ENCODE measurements at regions not wholly inside any gene's neighbourhood (a gene's known extent, or its start where the extent isn't known, plus 50 kb on each side); places are given as distances from the start of the nearest gene placed in this dataset.

DNA sequence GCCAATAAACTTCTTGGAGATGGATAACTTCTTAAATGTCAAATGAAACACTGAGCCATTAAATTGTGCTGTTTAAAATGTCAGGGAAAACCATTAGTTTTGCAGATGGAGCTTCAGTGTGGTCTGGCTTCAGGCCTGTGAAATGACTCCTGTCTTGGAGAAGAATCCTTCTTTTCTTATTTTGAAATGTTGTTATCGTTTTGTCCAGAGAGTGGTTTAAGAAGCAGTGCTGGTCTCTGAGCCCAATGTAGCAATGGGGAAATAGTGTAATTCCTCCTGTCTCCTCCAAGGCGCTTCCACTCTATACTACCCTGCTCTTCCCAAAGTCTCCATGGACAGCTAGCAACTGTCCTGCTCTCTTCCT, 177.6 kb downstream of the REEP3 start:
- H3K36me3 ChIP-seq, result no peaks in the 10 kb centered on the region
- TF ChIP-seq, protein P1, sequence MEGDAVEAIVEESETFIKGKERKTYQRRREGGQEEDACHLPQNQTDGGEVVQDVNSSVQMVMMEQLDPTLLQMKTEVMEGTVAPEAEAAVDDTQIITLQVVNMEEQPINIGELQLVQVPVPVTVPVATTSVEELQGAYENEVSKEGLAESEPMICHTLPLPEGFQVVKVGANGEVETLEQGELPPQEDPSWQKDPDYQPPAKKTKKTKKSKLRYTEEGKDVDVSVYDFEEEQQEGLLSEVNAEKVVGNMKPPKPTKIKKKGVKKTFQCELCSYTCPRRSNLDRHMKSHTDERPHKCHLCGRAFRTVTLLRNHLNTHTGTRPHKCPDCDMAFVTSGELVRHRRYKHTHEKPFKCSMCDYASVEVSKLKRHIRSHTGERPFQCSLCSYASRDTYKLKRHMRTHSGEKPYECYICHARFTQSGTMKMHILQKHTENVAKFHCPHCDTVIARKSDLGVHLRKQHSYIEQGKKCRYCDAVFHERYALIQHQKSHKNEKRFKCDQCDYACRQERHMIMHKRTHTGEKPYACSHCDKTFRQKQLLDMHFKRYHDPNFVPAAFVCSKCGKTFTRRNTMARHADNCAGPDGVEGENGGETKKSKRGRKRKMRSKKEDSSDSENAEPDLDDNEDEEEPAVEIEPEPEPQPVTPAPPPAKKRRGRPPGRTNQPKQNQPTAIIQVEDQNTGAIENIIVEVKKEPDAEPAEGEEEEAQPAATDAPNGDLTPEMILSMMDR (IDR thresholded peaks at IDR 0.05; ENCODE audit: low read depth, low read length), result no peak
- DNase-seq, result no peak
- no peaks in the 10 kb centered on the region for H3K9me3 ChIP-seq (ENCODE audit: severe bottlenecking)
- H3K4me3 ChIP-seq (ENCODE audit: low read depth, low read length), result no peak overlapping the region
- no peaks in the 10 kb centered on the region for H3K27me3 ChIP-seq (ENCODE audit: insufficient read depth, low read depth, severe bottlenecking)
- H3K27ac ChIP-seq, result no peak overlapping the region

DNA sequence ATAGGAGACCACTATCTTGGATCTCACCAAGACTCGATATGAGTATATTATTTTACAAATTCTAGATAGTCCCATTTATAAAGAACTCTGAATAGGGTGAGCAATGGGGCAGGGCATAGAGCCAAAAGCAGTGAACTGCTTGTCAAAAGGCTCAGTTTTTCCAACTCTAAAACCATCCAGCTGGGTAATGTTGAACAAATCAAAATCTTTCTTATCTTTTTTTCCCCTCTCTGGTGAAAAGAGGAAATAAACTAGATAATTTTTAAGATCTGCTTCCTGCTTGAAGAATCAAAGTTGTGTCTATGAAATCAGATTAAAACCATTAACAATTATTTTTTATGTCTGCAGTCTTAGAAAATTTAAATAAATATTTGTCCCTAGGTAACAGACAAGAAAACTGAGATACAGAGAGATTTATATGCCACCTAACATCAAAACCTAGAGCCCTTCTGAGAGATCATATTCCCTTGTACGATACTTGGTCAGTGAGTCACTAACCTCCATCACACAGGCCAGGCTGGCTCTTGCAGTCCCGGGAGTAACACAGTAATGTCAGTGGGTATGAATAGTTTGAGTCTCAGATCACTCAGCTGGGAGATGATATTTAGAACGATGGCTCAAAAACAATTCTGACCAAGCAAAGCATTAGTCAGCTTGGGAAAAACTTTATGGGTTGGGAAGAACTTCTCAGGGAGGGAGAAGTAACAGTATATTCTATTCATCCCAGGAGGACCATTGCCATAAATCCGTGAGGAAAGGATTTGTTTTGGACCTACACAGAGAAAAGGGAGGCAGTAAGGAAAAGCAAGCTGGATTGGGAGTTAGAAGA, 178.8 kb downstream of the REEP3 start:
- no peak for DNase-seq

DNA sequence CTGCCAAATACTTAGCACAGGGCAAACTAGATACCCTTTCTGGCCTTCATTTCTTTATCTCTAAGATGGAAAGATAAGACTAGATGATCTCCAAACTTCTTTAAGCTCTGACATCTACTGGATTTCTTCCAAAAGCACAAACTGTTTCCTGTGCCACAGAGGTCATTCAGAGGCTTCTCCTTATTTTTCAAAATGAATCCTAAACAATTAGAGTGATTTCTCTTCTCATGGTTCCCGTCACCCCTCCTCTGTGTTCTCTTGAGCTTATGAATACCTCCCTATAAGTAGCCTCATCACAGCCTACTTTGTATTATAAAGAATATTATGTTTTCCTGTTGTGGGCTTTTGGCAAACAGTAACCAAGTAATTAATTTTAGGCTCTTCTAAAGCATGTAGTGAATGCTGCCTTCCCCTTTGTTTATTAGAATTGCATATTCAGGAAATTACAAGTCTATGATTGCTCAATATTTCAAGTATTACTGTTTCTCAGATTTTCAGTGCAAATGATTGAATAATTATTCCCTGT, 179.5 kb downstream of the REEP3 start:
- Histone ChIP-seq H3K36me3 (no peaks in the 10 kb centered on the region), H3K27ac (no peak overlapping the region), H3K9me3 (ENCODE audit: severe bottlenecking) (no peaks in the 10 kb centered on the region), H3K27me3 (ENCODE audit: insufficient read depth, low read depth, severe bottlenecking) (no peaks in the 10 kb centered on the region), H3K4me3 (ENCODE audit: low read depth, low read length) (no peak overlapping the region)
- DNase-seq, result no peak
- TF ChIP-seq, protein P1 (IDR thresholded peaks at IDR 0.05; ENCODE audit: low read depth, low read length), result no peak

More for the DNA sequence above, 178.8 kb downstream of the REEP3 start:
- no peaks in the 10 kb centered on the region for H3K27me3 ChIP-seq (ENCODE audit: insufficient read depth, low read depth, severe bottlenecking)
- H3K9me3 ChIP-seq (ENCODE audit: severe bottlenecking), result no peaks in the 10 kb centered on the region
- TF ChIP-seq, protein P1 (IDR thresholded peaks at IDR 0.05; ENCODE audit: low read depth, low read length), result no peak
- no peak overlapping the region for H3K4me3 ChIP-seq (ENCODE audit: low read depth, low read length)
- no peaks in the 10 kb centered on the region for H3K36me3 ChIP-seq
- H3K27ac ChIP-seq, result no peak overlapping the region

DNA sequence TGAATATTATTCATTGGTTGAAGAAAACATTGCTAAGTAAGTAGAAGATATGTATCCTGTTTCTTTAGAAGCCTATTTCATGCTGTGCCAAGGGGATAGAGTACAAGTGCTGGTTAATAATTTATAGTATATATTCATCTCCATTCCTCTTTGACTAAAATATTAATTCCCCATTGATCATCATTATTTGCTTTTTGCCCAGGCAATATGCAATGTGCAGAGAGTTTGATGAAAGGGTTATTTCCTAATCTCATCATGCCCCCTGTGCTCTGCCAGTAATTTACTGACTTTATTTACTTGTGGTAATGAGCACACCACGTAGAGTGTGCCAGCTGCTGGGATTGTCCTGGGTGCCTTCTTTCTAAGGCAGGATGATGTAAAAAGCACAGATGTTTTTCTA, 180.9 kb downstream of the REEP3 start:
- no peaks in the 10 kb centered on the region for H3K9me3 ChIP-seq (ENCODE audit: severe bottlenecking)
- no peaks in the 10 kb centered on the region for H3K36me3 ChIP-seq
- DNase-seq, result no peak
- no peaks in the 10 kb centered on the region for H3K27me3 ChIP-seq (ENCODE audit: insufficient read depth, low read depth, severe bottlenecking)
- no peak overlapping the region for H3K27ac ChIP-seq
- no peak overlapping the region for H3K4me3 ChIP-seq (ENCODE audit: low read depth, low read length)
- TF ChIP-seq, protein P1 (IDR thresholded peaks at IDR 0.05; ENCODE audit: low read depth, low read length), result no peak

DNA sequence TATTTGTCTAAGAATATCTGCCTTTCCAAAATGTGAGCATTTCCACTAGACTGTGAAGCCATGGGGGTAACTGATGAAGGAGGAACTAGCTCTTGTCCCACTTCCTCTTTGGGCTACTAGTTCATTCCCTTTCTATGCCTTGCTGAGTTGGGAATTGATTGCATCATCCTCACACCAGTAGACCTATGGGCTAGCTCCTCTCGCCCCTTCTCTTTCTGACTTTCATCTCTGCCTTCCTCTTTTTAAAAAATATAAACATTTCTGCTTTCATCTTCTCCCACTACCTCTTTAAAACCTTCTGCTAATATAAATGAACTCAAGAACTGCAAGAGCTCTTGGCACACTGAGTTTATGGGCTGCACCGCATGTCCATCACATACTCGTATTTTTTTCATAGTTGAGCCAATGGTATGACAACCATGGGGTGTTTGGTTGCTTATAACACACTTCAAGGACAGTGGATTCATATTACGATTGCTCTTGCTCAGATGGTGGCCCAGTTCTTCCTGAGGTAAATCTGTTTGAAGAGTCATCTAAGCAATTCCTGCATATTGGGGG, 182.0 kb downstream of the REEP3 start:
- Histone ChIP-seq H3K27me3 (ENCODE audit: insufficient read depth, low read depth, severe bottlenecking) (no peaks in the 10 kb centered on the region), H3K4me3 (ENCODE audit: low read depth, low read length) (no peak overlapping the region), H3K27ac (no peak overlapping the region), H3K9me3 (ENCODE audit: severe bottlenecking) (no peaks in the 10 kb centered on the region), H3K36me3 (no peaks in the 10 kb centered on the region)
- TF ChIP-seq, protein P1 (IDR thresholded peaks at IDR 0.05; ENCODE audit: low read depth, low read length), result no peak
- no peak for DNase-seq
